Liver (tissue), 3 donors: ENCODE measurements at regions not wholly inside any gene's neighbourhood (a gene's known extent, or its start where the extent isn't known, plus 50 kb on each side); places are given as distances from the start of the nearest gene placed in this dataset.

Source experiments
- ATF3 ChIP-seq: IDR thresholded peaks from 2 replicates; pipeline ENCODE4 v1.6.1; 2016; ENCODE audit warnings: antibody characterized with exemption
- CTCF ChIP-seq: fragments of 150-350 bp; IDR thresholded peaks from 2 replicates; pipeline ENCODE4 v1.5.1; 2017; ENCODE audit warnings: improper control_type of control experiment, low read depth, low read length; ENCODE audit not compliant: missing input control
- GABPA ChIP-seq, 2 donors: IDR thresholded peaks in 1 of 2; conservative IDR thresholded peaks in 1 of 2; 2 replicates each; pipeline ENCODE4 v1.6.1; 2016; ENCODE audit warnings: antibody characterized with exemption in 2 of 2, mild to moderate bottlenecking in 1 of 2, moderate library complexity in 1 of 2
- HNF4G ChIP-seq: IDR thresholded peaks from 2 replicates; pipeline ENCODE4 v1.6.1; 2016; ENCODE audit warnings: antibody characterized with exemption
- MAX ChIP-seq: IDR thresholded peaks from 2 replicates; pipeline ENCODE4 v1.6.1; 2016; ENCODE audit warnings: antibody characterized with exemption
- REST ChIP-seq: IDR thresholded peaks from 2 replicates; pipeline ENCODE4 v1.6.1; 2016; ENCODE audit warnings: antibody characterized with exemption, mild to moderate bottlenecking
- RXRA ChIP-seq, 2 donors: IDR thresholded peaks; 2 replicates each; pipeline ENCODE4 v1.6.1; 2017 to 2018; ENCODE audit warnings: antibody characterized with exemption in 2 of 2, mild to moderate bottlenecking in 1 of 2
- YY1 ChIP-seq: IDR thresholded peaks from 2 replicates; pipeline ENCODE4 v1.6.1; 2016; ENCODE audit warnings: antibody characterized with exemption, mild to moderate bottlenecking
- ZBTB33 ChIP-seq: IDR thresholded peaks from 2 replicates; pipeline ENCODE4 v1.6.1; 2016; ENCODE audit warnings: antibody characterized with exemption
- donor health status: healthy.
- donor health status: healthy.

GRCh38 chr2:166766220-166766619 is 122.1 kb upstream of the XIRP2 start:
- TF ChIP-seq HNF4G (no peak), CTCF (no peak), REST (no peak), RXRA (IDR thresholded peaks at IDR 0.05) (no peak), MAX (no peak), ATF3 (no peak), YY1 (no peak), GABPA (IDR thresholded peaks at IDR 0.05 in 1 of 2, conservative IDR thresholded peaks at IDR 0.05 in 1 of 2) (no peak), ZBTB33 (no peak)
